Testis (tissue), 2 donors: ENCODE measurements at regions not wholly inside any gene's neighbourhood (a gene's known extent, or its start where the extent isn't known, plus 50 kb on each side); places are given as distances from the start of the nearest gene placed in this dataset.

Experiments used
- DNase-seq: peaks from one replicate; pipeline ENCODE4 v3.0.0-alpha.2; 2019
- H3K27ac ChIP-seq, 2 donors: fragments of 200-600 bp; sonication (generic); one replicate each; pipeline ENCODE4 v1.5.1; 2019
- H3K27me3 ChIP-seq: fragments of 200-600 bp; sonication (generic); one replicate; pipeline ENCODE4 v1.5.1; 2019
- H3K36me3 ChIP-seq: fragments of 200-600 bp; sonication (generic); one replicate; pipeline ENCODE4 v1.5.1; 2017; ENCODE audit warnings: low read depth; ENCODE audit errors: missing control alignments
- H3K4me1 ChIP-seq: fragments of 200-600 bp; sonication (generic); one replicate; pipeline ENCODE4 v1.5.1; 2019
- H3K4me3 ChIP-seq, 2 donors: fragments of 200-600 bp; sonication (generic); one replicate each; pipeline ENCODE4 v1.5.1; 2017 to 2019
- H3K9me3 ChIP-seq: fragments of 200-600 bp; sonication (generic); one replicate; pipeline ENCODE4 v1.5.1; 2017
- CTCF ChIP-seq, 3 experiments: fragments of 450-650 bp in 2 of 3; fragments of 200-600 bp in 1 of 3; sonication (generic) in 1 of 3; IDR thresholded peaks; one replicate each; pipeline ENCODE4 v1.5.1; 2016 to 2019; ENCODE audit warnings: antibody characterized with exemption in 3 of 3, mild to moderate bottlenecking in 2 of 3, moderate library complexity in 1 of 3
- POLR2A ChIP-seq: fragments of 450-650 bp; IDR thresholded peaks from one replicate; pipeline ENCODE4 v1.6.1; 2017; ENCODE audit warnings: antibody characterized with exemption, mild to moderate bottlenecking, moderate library complexity
- WGBS, 2 donors: methylation state at CpG; one replicate each; pipeline ENCODE4 v1.1.5; 2018; 5-methylcytosine and 5-hydroxymethylcytosine counted together
- intact Hi-C: fragments of 100-400 bp; cut with DNase I; formaldehyde crosslinking; loops from one replicate; pipeline ENCODE4 v1.15.1; 2023; ENCODE audit warnings: low total_unique reads

GRCh38 chr2:104685591-104685990 lies 168.3 kb upstream of the POU3F3 start:
- H3K36me3 ChIP-seq = no peaks in the 10 kb centered on the region
- intact Hi-C loops = no loop called here
- no peak for TF ChIP-seq CTCF (IDR thresholded peaks at IDR 0.05)
- TF ChIP-seq POLR2A = no peak
- DNase-seq = no peak
- H3K27ac ChIP-seq = no peak overlapping the region
- H3K9me3 ChIP-seq = no peaks in the 10 kb centered on the region
- no peaks in the 10 kb centered on the region for H3K27me3 ChIP-seq
- 72 to 83% methylated on average over 4 of the region's 4 CpGs for WGBS, 2 donors
- H3K4me3 ChIP-seq = no peak overlapping the region
- no peaks in the 10 kb centered on the region for H3K4me1 ChIP-seq

- WGBS, 2 donors = 71 to 90% methylated on average over 4 to 9 of the region's 9 CpGs
- no peak for TF ChIP-seq CTCF (IDR thresholded peaks at IDR 0.05)
- no peak for TF ChIP-seq POLR2A
- no peak for DNase-seq
Observed at GRCh38 chr2:104687147-104687546, 166.8 kb upstream of the POU3F3 start.

GRCh38 chr2:104690255-104690984 lies 163.5 kb upstream of the POU3F3 start:
- intact Hi-C loops = no loop called here
- no peaks in the 10 kb centered on the region for H3K9me3 ChIP-seq
- WGBS, 2 donors = 60 to 70% methylated on average over 7 of the region's 7 CpGs
- no peak overlapping the region for H3K27ac ChIP-seq
- H3K4me3 ChIP-seq = no peak overlapping the region
- no peak for DNase-seq
- no peaks in the 10 kb centered on the region for H3K27me3 ChIP-seq
- H3K4me1 ChIP-seq = no peaks in the 10 kb centered on the region
- H3K36me3 ChIP-seq = no peaks in the 10 kb centered on the region
- TF ChIP-seq POLR2A = no peak
- no peak for TF ChIP-seq CTCF (IDR thresholded peaks at IDR 0.05)

More at GRCh38 chr2:104687147-104687546, 166.8 kb upstream of the POU3F3 start:
- no peaks in the 10 kb centered on the region for H3K36me3 ChIP-seq
- no peak overlapping the region for H3K4me3 ChIP-seq
- no peaks in the 10 kb centered on the region for H3K4me1 ChIP-seq
- no peak overlapping the region for H3K27ac ChIP-seq
- H3K9me3 ChIP-seq = no peaks in the 10 kb centered on the region
- H3K27me3 ChIP-seq = no peaks in the 10 kb centered on the region
- intact Hi-C loops = no loop called here

GRCh38 chr2:104698276-104698675 lies 155.6 kb upstream of the POU3F3 start:
- Histone ChIP-seq H3K9me3 (no peaks in the 10 kb centered on the region), H3K4me1 (no peaks in the 10 kb centered on the region), H3K27ac (no peak overlapping the region), H3K4me3 (no peak overlapping the region), H3K36me3 (no peaks in the 10 kb centered on the region), H3K27me3 (no peaks in the 10 kb centered on the region)
- WGBS, 2 donors = 72 to 95% methylated on average over 5 of the region's 5 CpGs
- intact Hi-C loops = no loop called here
- no peak for DNase-seq
- TF ChIP-seq POLR2A (no peak), CTCF (IDR thresholded peaks at IDR 0.05) (no peak)

GRCh38 chr2:104701411-104701911 lies 152.5 kb upstream of the POU3F3 start:
- Histone ChIP-seq H3K9me3 (no peaks in the 10 kb centered on the region), H3K27me3 (no peaks in the 10 kb centered on the region), H3K27ac (no peak overlapping the region), H3K4me1 (no peaks in the 10 kb centered on the region), H3K4me3 (no peak overlapping the region), H3K36me3 (no peaks in the 10 kb centered on the region)
- 78 to 80% methylated on average over 19 of the region's 19 CpGs for WGBS, 2 donors
- no peak for TF ChIP-seq CTCF (IDR thresholded peaks at IDR 0.05)
- TF ChIP-seq POLR2A = no peak
- intact Hi-C loops = no loop called here
- no peak for DNase-seq
